Gastroesophageal sphincter (tissue), 3 donors: ENCODE measurements at regions not wholly inside any gene's neighbourhood (a gene's known extent, or its start where the extent isn't known, plus 50 kb on each side); places are given as distances from the start of the nearest gene placed in this dataset.

Experiments
- EP300 ChIP-seq: sonication (generic); formaldehyde crosslinking; IDR thresholded peaks from one replicate; pipeline ENCODE4 v1.6.1; 2017; ENCODE audit warnings: antibody characterized with exemption, mild to moderate bottlenecking
- POLR2A ChIP-seq, 2 donors: fragments of 450-650 bp; IDR thresholded peaks; one replicate each; pipeline ENCODE4 v1.6.1; 2017; ENCODE audit warnings: antibody characterized with exemption in 2 of 2, mild to moderate bottlenecking in 2 of 2, moderate library complexity in 1 of 2
- POLR2AphosphoS5 ChIP-seq: sonication (generic); formaldehyde crosslinking; IDR thresholded peaks from one replicate; pipeline ENCODE4 v1.6.1; 2017; ENCODE audit warnings: antibody characterized with exemption
- TF ChIP-seq, protein P1 (sequence below), 4 experiments: fragments of 200-600 bp in 2 of 4; fragments of 450-650 bp in 2 of 4; sonication (generic) in 1 of 4; IDR thresholded peaks; one replicate each; pipeline ENCODE4 v1.5.1; 2017 to 2019; ENCODE audit warnings: antibody characterized with exemption in 4 of 4, mild to moderate bottlenecking in 2 of 4, moderate library complexity in 2 of 4

DNA sequence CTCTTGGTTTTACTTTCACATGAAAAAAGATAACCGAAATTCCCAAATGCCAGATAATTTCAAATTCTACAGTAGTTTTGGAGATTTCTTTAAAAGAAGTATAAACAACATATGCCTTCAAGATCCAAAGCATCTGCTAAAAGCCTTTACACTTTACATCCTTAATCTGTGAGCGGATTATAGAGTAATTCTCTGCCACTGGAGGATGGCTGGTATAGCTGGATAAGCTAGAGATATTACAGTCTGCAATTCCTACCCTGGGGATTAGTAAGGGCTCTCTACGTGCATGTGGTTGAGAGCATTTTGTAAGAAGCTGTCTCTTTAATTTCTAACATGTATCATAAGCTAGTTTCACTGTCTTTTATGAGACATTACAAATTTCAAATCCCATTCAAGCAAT lies 240.3 kb upstream of the HMGA2 start:
- TF ChIP-seq, protein P1, sequence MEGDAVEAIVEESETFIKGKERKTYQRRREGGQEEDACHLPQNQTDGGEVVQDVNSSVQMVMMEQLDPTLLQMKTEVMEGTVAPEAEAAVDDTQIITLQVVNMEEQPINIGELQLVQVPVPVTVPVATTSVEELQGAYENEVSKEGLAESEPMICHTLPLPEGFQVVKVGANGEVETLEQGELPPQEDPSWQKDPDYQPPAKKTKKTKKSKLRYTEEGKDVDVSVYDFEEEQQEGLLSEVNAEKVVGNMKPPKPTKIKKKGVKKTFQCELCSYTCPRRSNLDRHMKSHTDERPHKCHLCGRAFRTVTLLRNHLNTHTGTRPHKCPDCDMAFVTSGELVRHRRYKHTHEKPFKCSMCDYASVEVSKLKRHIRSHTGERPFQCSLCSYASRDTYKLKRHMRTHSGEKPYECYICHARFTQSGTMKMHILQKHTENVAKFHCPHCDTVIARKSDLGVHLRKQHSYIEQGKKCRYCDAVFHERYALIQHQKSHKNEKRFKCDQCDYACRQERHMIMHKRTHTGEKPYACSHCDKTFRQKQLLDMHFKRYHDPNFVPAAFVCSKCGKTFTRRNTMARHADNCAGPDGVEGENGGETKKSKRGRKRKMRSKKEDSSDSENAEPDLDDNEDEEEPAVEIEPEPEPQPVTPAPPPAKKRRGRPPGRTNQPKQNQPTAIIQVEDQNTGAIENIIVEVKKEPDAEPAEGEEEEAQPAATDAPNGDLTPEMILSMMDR (IDR thresholded peaks at IDR 0.05): no peak
- no peak for TF ChIP-seq POLR2AphosphoS5
- TF ChIP-seq POLR2A (IDR thresholded peaks at IDR 0.05): no peak
- no peak for TF ChIP-seq EP300
